ENCODE measurements at regions not wholly inside any gene's neighbourhood (a gene's known extent, or its start where the extent isn't known, plus 50 kb on each side); places are given as distances from the start of the nearest gene placed in this dataset.
A peak's percentile ranks its signal among the peaks of the same experiment; 100 is the strongest.

GRCh38 chr4:12499693-12500092 is 984.4 kb downstream of the RAB28 start (continued):
- TF ChIP-seq, protein P1, sequence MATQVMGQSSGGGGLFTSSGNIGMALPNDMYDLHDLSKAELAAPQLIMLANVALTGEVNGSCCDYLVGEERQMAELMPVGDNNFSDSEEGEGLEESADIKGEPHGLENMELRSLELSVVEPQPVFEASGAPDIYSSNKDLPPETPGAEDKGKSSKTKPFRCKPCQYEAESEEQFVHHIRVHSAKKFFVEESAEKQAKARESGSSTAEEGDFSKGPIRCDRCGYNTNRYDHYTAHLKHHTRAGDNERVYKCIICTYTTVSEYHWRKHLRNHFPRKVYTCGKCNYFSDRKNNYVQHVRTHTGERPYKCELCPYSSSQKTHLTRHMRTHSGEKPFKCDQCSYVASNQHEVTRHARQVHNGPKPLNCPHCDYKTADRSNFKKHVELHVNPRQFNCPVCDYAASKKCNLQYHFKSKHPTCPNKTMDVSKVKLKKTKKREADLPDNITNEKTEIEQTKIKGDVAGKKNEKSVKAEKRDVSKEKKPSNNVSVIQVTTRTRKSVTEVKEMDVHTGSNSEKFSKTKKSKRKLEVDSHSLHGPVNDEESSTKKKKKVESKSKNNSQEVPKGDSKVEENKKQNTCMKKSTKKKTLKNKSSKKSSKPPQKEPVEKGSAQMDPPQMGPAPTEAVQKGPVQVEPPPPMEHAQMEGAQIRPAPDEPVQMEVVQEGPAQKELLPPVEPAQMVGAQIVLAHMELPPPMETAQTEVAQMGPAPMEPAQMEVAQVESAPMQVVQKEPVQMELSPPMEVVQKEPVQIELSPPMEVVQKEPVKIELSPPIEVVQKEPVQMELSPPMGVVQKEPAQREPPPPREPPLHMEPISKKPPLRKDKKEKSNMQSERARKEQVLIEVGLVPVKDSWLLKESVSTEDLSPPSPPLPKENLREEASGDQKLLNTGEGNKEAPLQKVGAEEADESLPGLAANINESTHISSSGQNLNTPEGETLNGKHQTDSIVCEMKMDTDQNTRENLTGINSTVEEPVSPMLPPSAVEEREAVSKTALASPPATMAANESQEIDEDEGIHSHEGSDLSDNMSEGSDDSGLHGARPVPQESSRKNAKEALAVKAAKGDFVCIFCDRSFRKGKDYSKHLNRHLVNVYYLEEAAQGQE (IDR thresholded peaks at IDR 0.05; ENCODE audit: borderline replicate concordance in 1 of 2, low read depth in 1 of 2, low read length in 2 of 2), result peak in 1 of 2 experiments; percentile 44; a peak in 1 of 4 replicates
- TF ChIP-seq, protein P2, sequence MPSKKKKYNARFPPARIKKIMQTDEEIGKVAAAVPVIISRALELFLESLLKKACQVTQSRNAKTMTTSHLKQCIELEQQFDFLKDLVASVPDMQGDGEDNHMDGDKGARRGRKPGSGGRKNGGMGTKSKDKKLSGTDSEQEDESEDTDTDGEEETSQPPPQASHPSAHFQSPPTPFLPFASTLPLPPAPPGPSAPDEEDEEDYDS (CRISPR knock-in tag; IDR thresholded peaks at IDR 0.05), result 0 out of 2 replicates have a peak, but pooled peaks have one; percentile 33
- TF ChIP-seq KLF6 (CRISPR knock-in tag; IDR thresholded peaks at IDR 0.05), result no peak
- TF ChIP-seq POGZ (CRISPR knock-in tag; IDR thresholded peaks at IDR 0.05), result peak; percentile 92
- no peak for TF ChIP-seq KDM1A (CRISPR knock-in tag; IDR thresholded peaks at IDR 0.05)
- TF ChIP-seq ZNF589 (CRISPR knock-in tag; conservative IDR thresholded peaks at IDR 0.05), result no peak
- TF ChIP-seq TAF15 (IDR thresholded peaks at IDR 0.05; ENCODE audit: low read depth, low read length, poor library complexity, severe bottlenecking), result no peak
- no peak for TF ChIP-seq SCMH1 (CRISPR knock-in tag; IDR thresholded peaks at IDR 0.05; ENCODE audit: borderline replicate concordance)
- TF ChIP-seq, protein P3, sequence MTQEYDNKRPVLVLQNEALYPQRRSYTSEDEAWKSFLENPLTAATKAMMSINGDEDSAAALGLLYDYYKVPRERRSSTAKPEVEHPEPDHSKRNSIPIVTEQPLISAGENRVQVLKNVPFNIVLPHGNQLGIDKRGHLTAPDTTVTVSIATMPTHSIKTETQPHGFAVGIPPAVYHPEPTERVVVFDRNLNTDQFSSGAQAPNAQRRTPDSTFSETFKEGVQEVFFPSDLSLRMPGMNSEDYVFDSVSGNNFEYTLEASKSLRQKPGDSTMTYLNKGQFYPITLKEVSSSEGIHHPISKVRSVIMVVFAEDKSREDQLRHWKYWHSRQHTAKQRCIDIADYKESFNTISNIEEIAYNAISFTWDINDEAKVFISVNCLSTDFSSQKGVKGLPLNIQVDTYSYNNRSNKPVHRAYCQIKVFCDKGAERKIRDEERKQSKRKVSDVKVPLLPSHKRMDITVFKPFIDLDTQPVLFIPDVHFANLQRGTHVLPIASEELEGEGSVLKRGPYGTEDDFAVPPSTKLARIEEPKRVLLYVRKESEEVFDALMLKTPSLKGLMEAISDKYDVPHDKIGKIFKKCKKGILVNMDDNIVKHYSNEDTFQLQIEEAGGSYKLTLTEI (CRISPR knock-in tag; conservative IDR thresholded peaks at IDR 0.05), result no peak
- TF ChIP-seq NFIC (IDR thresholded peaks at IDR 0.05; ENCODE audit: low read length), result peak; percentile 90
- no peak for TF ChIP-seq ZNF552 (CRISPR knock-in tag; IDR thresholded peaks at IDR 0.05; ENCODE audit: borderline replicate concordance)
- TF ChIP-seq TBX3 (IDR thresholded peaks at IDR 0.05; ENCODE audit: borderline replicate concordance), result peak; percentile 46; the same call in 1 of the 2 replicates
- no peak for TF ChIP-seq ZNF550 (CRISPR knock-in tag; IDR thresholded peaks at IDR 0.05; ENCODE audit: borderline replicate concordance)
- 0 out of 2 replicates have a peak, but pooled peaks have one; percentile 80 for TF ChIP-seq ZBTB20 (CRISPR knock-in tag; IDR thresholded peaks at IDR 0.05; ENCODE audit: borderline replicate concordance, low read depth)
- TF ChIP-seq YY1 (IDR thresholded peaks at IDR 0.05; ENCODE audit: insufficient read depth, insufficient replicate concordance, low read depth, low read length), result no peak

All from HepG2 (cell line).